ENCODE measurements at regions not wholly inside any gene's neighbourhood (a gene's known extent, or its start where the extent isn't known, plus 50 kb on each side); places are given as distances from the start of the nearest gene placed in this dataset.

GRCh38 chr14:83184531-83184930 is 1650.9 kb upstream of the SEL1L start:
- no peak for TF ChIP-seq EZH2 (IDR thresholded peaks at IDR 0.05; ENCODE audit: borderline replicate concordance, low read length)
- TF ChIP-seq CTCF (IDR thresholded peaks at IDR 0.05; ENCODE audit: low read length), result no peak
